HG03025 (cell line): ENCODE measurements at regions not wholly inside any gene's neighbourhood (a gene's known extent, or its start where the extent isn't known, plus 50 kb on each side); places are given as distances from the start of the nearest gene placed in this dataset.
"Not testable (repeated sequence)": the region's sequence is repeated elsewhere in the genome, so short reads cannot be mapped to it uniquely, and the experiment has no call there.

Source experiments
- ATAC-seq: cut with Tn5 transposase; IDR thresholded peaks from one replicate; pipeline ENCODE4 v1.9.1; 2021; ENCODE audit warnings: mild to moderate bottlenecking, moderate library complexity; ENCODE audit not compliant: unreplicated experiment, low FRiP score

DNA sequence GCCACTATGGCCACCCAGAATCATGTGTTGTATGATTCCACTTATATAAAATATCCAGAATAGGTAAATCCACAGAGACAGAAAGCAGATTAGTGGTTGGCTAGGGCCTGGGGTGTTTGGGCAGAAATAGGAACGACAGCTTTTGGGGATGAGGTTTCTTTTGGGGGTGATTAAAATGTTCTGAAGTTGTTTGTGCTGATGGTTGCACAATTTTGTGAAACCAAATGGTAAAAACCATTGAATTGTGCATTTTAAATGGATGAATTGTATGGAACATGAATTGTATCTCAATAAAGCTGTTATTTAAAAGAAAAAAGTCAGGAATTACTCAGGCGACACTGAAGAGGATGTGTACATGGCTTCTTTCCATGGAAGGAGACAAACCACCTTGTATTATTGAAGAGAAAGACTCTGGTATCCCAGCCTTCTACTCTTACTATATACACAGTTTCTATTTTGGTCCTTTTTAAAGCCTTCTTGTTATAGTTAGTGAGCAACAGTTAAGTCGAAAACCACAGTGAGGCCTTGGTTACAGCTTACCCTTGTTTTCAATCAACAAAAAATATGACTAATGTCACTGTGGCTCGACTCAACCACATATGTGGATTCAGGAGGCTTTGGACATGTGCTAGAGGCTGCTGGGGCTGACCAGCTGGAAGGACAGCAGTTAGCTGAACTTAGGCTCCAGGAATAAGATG, 57.1 kb upstream of the KMT2E start:
- ATAC-seq = peak; percentile 84

DNA sequence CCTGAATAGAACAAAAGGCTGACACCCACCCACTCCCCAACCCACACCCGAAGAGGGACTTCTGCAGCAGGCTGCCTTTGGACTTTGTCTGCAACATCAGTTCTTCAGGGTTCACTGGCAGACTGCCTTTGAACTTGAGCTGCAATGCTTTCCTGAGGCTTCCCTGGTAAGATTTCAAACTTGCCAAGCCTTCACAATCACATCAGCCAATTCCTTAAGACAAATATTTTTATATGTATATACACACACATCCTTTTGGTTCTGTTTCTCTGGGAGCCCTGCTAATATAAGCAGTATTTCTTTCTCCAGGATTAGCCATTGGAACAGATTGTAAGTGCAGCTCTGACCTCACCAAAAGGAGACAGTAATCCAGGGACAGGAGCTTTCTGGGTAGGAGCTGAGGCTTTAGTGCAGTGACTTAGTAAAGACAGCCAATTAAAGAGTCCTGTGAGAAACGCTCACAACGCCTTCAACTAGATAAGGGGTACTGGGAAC, 55.6 kb upstream of the KMT2E start:
- no peak for ATAC-seq

DNA sequence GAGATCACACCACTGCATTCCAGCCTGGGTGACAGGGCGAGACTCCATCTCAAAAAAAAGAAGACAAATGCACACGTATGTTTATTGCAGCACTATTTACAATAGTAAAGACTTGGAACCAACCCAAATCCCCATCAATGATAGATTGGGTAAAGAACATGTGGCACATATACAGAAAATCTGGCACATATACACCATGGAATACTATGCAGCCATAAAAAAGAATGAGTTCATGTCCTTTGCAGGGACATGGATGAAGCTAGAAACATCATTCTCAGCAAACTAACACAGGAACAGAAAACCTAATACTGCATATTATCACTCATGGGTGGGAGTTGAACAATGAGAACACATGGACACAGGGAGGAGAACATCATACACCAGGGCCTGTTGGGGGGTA, 54.5 kb upstream of the KMT2E start:
- ATAC-seq = not testable (repeated sequence)

DNA sequence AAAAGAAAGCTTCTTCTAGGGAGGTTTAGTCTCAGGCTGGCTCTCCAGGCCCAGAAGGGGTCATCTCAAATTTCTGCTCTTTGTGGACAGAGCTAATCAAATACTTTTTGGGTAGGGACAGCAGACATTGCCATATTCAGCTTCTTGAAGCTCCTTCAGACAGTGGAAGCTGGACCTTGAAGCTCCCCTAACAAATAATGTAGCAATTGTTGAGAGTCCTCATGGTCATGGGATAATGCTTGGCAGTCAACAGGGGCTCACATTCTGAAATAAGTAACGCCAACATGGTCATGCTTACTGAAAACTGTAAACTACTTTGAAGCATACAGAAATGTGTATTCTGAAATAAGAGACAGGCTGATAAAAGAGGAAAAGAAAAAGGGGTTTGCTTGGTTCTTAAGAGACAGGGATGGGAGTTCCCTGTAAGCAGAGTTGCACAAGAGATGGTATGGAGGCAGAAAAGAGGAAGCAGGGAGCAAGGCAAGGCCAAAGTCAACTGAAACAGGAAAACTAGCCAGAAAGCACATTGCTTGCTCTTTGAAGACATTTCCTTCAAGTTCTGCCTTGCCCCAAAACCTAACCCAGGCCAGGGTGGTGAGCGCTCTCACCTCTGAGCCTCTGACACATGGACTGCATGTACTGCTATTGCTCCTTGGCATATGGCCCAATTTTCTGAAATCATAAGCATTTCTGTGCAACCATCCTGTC, 53.1 kb upstream of the KMT2E start:
- ATAC-seq = no peak

DNA sequence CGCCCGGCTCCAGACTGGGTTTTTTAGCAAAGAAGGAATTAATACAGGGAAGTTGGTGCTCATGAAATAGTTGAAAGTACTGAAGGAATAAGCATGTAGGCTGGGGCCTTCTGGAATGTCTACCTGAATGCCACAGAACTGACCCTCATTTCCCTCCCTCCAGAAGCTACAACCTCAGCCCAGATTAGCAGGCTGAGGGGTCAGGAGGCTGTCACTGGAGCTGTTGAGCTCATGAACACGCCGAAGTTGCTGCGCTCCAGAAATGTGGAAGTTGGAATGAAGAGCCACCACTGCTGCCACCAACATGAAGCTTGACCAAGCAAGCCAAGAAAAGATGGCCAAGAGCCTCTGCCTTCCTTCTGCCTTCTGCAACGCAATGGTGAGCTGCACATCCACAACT, 52.2 kb upstream of the KMT2E start:
- ATAC-seq = no peak

DNA sequence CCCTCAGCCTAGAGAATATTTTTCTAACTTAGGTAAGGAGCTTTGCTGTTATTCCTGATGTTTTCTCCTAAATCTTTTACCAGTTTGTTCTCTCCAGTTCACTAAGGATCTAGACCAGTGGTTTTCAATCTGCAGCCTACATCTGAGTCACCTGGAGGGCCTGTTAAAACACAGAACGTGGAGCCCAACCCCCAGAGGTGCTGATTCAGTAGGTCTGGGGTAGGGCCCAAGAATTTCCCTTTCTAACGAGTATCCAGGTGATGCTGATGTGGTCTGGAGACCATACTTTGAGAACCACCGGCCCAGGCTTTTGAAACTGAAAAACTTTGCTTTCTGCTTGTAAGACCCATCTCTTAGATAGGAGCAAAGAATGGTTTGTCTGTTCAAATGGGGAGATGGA, 51.2 kb upstream of the KMT2E start:
- peak; percentile 42 for ATAC-seq

DNA sequence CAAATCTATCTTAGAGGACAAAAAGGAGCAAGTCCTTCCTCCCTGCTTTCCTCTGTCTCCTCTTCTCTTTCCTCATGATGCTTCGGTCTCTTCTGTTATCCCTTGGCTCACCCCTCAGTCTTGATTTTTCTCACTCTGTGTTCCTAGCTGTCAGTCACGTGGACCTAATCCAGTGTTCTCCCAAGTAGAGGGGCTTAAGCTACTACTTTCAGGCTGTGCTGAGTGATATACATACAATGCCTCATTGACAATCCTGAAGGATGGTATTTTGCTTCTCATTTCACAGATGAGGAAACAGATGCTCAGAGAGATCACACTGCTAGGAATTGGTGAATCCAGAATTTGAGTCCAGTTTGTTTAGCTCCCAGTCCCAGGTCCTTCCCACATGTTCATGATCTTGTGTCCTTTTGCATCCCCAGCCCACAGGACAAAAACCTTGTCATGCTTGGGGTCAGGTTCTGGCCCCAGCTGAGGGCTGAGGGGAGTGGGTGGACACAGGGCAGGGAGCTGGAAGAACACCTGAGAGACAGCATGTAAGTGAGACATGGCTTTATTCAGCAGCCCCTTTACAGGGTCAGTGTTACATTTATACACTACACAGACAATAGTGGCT, 50.5 kb upstream of the KMT2E start:
- no peak for ATAC-seq

DNA sequence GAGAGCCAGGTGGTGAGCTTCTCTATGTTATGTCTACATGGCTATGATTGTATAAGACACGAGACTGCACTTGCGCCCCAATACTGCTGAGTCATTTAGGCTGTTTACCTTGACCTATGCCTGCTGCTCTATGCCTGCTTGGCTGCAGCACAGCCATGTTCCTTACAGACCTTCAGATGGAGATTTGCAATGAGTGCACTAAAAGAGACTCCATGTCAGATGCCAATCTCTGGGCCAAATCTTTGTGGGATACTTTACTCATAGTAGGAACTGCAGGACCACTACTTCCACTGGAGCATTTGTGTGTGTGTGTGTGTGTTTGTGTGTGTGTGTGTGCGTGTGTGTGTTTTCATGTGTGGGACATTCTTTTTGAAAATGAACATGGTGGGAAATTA, 50.0 kb upstream of the KMT2E start:
- ATAC-seq = no peak
